Osteoblast (primary cell): ENCODE measurements at regions not wholly inside any gene's neighbourhood (a gene's known extent, or its start where the extent isn't known, plus 50 kb on each side); places are given as distances from the start of the nearest gene placed in this dataset.

Experiments
- DNase-seq: peaks from one replicate; pipeline ENCODE4 v3.0.0; 2011; ENCODE audit warnings: low spot score, mixed read lengths; ENCODE audit not compliant: insufficient read length; ENCODE audit errors: missing footprints
- H2AFZ ChIP-seq: 2 replicates; pipeline ENCODE4 v1.6.0; 2011; ENCODE audit warnings: mild to moderate bottlenecking, low read length
- H3K27ac ChIP-seq: 2 replicates; pipeline ENCODE4 v1.5.1; 2011; ENCODE audit warnings: mild to moderate bottlenecking, low read depth, low read length, moderate library complexity
- H3K27me3 ChIP-seq: 2 replicates; pipeline ENCODE4 v1.6.0; 2012; ENCODE audit warnings: mild to moderate bottlenecking, control low read depth, inconsistent platforms, low read length, moderate library complexity; ENCODE audit not compliant: insufficient read depth
- H3K36me3 ChIP-seq: 2 replicates; pipeline ENCODE4 v1.5.1; 2011; ENCODE audit warnings: mild to moderate bottlenecking, low read length, control low read depth, moderate library complexity; ENCODE audit not compliant: insufficient read depth
- H3K4me1 ChIP-seq: 2 replicates; pipeline ENCODE4 v1.5.1; 2011; ENCODE audit warnings: mild to moderate bottlenecking, low read length, control low read depth, moderate library complexity; ENCODE audit not compliant: insufficient read depth
- H3K4me2 ChIP-seq: 2 replicates; pipeline ENCODE4 v1.6.0; 2011; ENCODE audit warnings: mild to moderate bottlenecking, low read length; ENCODE audit not compliant: insufficient read depth
- H3K4me3 ChIP-seq: fragments of 200-600 bp; sonication (generic); 3 replicates; pipeline ENCODE4 v1.5.1; 2012; ENCODE audit warnings: mild to moderate bottlenecking, low read length, inconsistent platforms; ENCODE audit not compliant: insufficient read depth
- H3K79me2 ChIP-seq: 2 replicates; pipeline ENCODE4 v1.6.0; 2012; ENCODE audit warnings: mild to moderate bottlenecking, low read length, control low read depth, inconsistent platforms; ENCODE audit not compliant: insufficient read depth
- H3K9me3 ChIP-seq: 2 replicates; pipeline ENCODE4 v1.5.1; 2011; ENCODE audit warnings: low read depth, low read length, control low read depth
- H4K20me1 ChIP-seq: 2 replicates; pipeline ENCODE4 v1.6.0; 2012; ENCODE audit warnings: mild to moderate bottlenecking, low read length, control low read depth; ENCODE audit not compliant: insufficient read depth
- CTCF ChIP-seq: IDR thresholded peaks from 2 replicates; pipeline ENCODE4 v1.5.1; 2011; ENCODE audit warnings: mild to moderate bottlenecking, low read depth, low read length, moderate library complexity; ENCODE audit errors: extremely low read depth

GRCh38 chr22:47356511-47357011, 594.1 kb downstream of the TBC1D22A start:
- Histone ChIP-seq H3K36me3 (no peaks in the 10 kb centered on the region), H3K4me3 (no peak overlapping the region)

GRCh38 chr22:47355776-47356510, 593.5 kb downstream of the TBC1D22A start:
- no peak overlapping the region for H3K27ac ChIP-seq
- H3K4me1 ChIP-seq: no peaks in the 10 kb centered on the region
- no peaks in the 10 kb centered on the region for H4K20me1 ChIP-seq
- no peak for DNase-seq
- H3K9me3 ChIP-seq: no peaks in the 10 kb centered on the region
- no peak overlapping the region for H3K4me3 ChIP-seq
- H3K4me2 ChIP-seq: no peak overlapping the region
- no peaks in the 10 kb centered on the region for H3K27me3 ChIP-seq
- no peaks in the 10 kb centered on the region for H3K36me3 ChIP-seq
- no peaks in the 10 kb centered on the region for H3K79me2 ChIP-seq
- H2AFZ ChIP-seq: no peak overlapping the region
- TF ChIP-seq CTCF: no peak

More at GRCh38 chr22:47356511-47357011, 594.1 kb downstream of the TBC1D22A start:
- no peaks in the 10 kb centered on the region for H4K20me1 ChIP-seq
- no peaks in the 10 kb centered on the region for H3K27me3 ChIP-seq
- H3K79me2 ChIP-seq: no peaks in the 10 kb centered on the region
- no peak overlapping the region for H3K27ac ChIP-seq
- no peak for TF ChIP-seq CTCF
- H3K4me1 ChIP-seq: no peaks in the 10 kb centered on the region
- H3K9me3 ChIP-seq: no peaks in the 10 kb centered on the region
- H3K4me2 ChIP-seq: no peak overlapping the region
- no peak for DNase-seq
- no peak overlapping the region for H2AFZ ChIP-seq

GRCh38 chr22:47355388-47355725, 592.9 kb downstream of the TBC1D22A start:
- Histone ChIP-seq H3K4me1 (no peaks in the 10 kb centered on the region), H3K27ac (no peak overlapping the region), H2AFZ (no peak overlapping the region), H4K20me1 (no peaks in the 10 kb centered on the region), H3K27me3 (no peaks in the 10 kb centered on the region), H3K4me3 (no peak overlapping the region), H3K9me3 (no peaks in the 10 kb centered on the region), H3K36me3 (no peaks in the 10 kb centered on the region), H3K4me2 (no peak overlapping the region), H3K79me2 (no peaks in the 10 kb centered on the region)
- no peak for DNase-seq
- TF ChIP-seq CTCF: no peak

- Histone ChIP-seq H2AFZ (no peak overlapping the region), H3K36me3 (no peaks in the 10 kb centered on the region), H4K20me1 (no peaks in the 10 kb centered on the region), H3K4me1 (no peaks in the 10 kb centered on the region), H3K27ac (no peak overlapping the region), H3K9me3 (no peaks in the 10 kb centered on the region), H3K27me3 (no peaks in the 10 kb centered on the region), H3K4me2 (no peak overlapping the region), H3K4me3 (no peak overlapping the region), H3K79me2 (no peaks in the 10 kb centered on the region)
- DNase-seq: no peak
- no peak for TF ChIP-seq CTCF
These were observed 592.4 kb downstream of the TBC1D22A start for GRCh38 chr22:47354668-47355387.
